Epithelial cell of proximal tubule (primary cell): ENCODE measurements at regions not wholly inside any gene's neighbourhood (a gene's known extent, or its start where the extent isn't known, plus 50 kb on each side); places are given as distances from the start of the nearest gene placed in this dataset.

ENCODE experiments used
- DNase-seq: peaks from one replicate; pipeline ENCODE4 v3.0.0-alpha.2; 2011; ENCODE audit warnings: low read depth
- H3K4me3 ChIP-seq: 2 replicates; pipeline ENCODE4 v1.5.1; 2011; ENCODE audit warnings: low read depth, mild to moderate bottlenecking, low read length
- TF ChIP-seq, protein P1 (sequence below): conservative IDR thresholded peaks from 2 replicates; pipeline ENCODE4 v1.5.1; 2012; ENCODE audit warnings: low read depth, mild to moderate bottlenecking, low read length

DNA sequence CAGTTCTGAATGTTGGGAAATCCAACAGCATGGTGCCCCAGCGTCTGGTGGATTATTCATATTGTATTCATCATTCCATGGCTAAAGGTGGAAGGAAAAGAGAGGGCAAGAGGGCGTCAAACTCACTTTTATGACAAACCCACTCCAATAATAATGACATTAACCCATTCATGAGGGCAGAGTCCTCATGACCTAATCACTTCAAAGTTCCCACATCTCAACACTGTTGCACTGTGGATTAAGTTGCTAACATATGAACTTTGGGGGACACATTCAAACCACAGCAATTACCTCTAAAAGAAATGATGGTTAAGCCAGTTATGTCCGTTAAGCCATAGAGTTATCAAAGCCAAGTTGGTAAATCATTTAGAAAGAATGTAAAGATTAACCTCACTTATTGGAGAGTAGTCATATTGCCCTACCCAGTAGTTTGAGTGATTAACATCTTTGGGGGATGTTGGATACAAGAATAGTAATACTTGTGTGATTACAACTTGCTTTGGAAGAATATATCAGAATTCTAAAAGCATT lies 212.4 kb upstream of the FLRT2 start:
- H3K4me3 ChIP-seq = no peak overlapping the region
- no peak for DNase-seq
- TF ChIP-seq, protein P1, sequence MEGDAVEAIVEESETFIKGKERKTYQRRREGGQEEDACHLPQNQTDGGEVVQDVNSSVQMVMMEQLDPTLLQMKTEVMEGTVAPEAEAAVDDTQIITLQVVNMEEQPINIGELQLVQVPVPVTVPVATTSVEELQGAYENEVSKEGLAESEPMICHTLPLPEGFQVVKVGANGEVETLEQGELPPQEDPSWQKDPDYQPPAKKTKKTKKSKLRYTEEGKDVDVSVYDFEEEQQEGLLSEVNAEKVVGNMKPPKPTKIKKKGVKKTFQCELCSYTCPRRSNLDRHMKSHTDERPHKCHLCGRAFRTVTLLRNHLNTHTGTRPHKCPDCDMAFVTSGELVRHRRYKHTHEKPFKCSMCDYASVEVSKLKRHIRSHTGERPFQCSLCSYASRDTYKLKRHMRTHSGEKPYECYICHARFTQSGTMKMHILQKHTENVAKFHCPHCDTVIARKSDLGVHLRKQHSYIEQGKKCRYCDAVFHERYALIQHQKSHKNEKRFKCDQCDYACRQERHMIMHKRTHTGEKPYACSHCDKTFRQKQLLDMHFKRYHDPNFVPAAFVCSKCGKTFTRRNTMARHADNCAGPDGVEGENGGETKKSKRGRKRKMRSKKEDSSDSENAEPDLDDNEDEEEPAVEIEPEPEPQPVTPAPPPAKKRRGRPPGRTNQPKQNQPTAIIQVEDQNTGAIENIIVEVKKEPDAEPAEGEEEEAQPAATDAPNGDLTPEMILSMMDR = no peak

DNA sequence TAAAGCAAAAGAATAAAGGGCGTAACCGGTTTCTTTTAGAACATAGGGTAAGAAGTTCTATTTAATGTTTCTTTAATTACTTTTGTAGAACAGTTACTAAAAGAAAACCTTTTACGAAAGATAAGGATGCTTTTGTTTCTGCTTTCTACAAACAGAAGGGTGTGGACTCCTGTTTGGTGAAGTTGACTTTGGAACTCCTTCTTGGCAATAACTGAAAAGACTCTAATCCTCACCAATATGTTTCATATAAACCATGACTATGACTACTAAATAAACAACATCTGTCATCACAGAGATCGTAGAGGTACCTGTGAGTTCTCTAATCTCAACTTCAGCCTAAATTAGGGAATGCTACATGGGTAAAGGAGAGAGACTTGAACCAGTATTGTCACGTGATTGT lies 210.8 kb upstream of the FLRT2 start:
- TF ChIP-seq, protein P1 = no peak
- H3K4me3 ChIP-seq = no peak overlapping the region
- DNase-seq = no peak

DNA sequence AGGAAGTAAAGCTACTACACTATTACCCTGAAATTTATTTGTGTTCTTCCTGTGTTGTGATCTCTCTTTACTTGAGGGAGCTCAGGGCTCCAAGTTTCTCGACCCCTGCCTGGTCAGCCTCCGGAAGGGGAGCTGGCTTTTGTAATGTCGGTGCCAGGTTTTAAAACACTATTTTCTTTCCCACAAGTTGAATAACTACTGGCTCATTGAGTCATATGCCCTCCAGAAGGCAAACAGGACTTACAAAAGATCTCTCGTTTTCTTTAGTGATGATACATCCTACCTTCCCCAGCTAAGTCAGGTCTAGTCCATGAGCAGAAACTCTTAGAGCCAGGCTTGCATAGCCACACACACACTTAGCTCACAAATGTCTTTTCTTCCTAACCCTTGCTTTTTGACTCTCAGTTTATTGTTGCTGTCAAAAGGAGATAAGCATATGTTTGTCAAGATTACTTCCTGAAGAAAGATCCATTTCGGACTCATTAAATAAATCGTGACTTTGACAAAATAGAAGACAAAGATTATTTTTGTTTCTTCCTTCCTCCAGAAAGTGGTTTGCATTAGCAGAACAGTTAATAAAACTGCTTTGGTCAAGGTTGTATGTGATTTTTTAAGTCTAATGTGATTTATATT lies 209.8 kb upstream of the FLRT2 start:
- no peak overlapping the region for H3K4me3 ChIP-seq
- no peak for DNase-seq
- TF ChIP-seq, protein P1 = no peak

DNA sequence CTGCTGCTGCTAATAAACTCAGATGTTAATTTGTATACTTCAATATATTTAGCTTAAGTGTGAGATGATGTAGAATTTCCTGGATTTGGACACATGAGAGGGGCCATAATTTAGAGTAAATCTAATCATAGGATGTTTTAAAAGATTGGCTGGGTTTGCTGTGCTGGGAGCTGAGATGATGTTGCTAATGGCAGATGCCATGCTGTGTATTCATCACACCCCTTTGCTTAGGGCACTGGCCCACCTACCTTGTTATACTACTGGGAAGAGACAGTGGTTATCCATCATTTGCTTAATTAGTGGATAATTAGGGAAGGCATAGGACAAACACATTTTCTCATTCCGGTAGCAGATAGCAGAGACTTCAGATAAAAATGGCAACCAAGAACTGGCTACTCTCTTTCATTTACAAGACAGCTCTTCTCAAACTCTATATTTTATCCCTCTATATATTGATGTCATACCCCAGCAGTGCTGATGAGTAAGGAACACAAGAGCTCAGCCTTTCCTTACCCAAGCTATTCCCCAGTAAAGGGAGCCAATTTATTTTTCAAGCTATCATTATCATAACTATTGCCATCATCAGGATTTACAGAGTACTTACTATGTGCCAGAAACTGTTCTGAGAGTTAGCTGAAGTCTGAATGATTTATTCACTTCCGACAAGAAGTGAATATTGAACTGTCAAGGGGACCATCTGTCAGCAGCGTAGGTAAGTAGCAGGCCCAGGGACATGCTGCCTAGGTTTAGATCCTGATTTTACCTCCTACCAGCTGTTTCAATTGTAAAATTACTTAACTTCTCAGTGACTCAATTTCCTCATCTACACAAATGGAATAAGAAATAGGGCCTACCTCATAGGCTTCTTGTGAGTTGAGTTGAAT lies 204.6 kb upstream of the FLRT2 start:
- TF ChIP-seq, protein P1 = no peak
- no peak overlapping the region for H3K4me3 ChIP-seq
- DNase-seq = no peak

DNA sequence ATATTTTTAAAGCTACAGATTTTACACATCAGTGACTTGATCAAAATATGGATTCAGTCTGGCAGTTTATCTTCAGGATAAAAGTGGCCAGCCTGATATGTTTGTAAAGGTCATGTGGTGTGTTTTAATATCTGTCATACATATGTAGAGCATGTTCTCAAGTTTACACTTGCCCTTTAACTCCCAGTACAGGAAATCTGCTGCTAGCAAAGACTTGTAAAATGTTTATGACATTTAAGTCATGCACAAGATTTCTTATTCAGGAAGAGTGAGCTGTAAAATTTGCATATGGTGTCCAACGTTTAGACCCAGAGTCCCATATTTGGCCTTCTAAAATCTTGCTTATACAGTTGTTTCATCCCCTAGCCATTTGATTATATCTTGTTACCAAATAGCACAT lies 197.5 kb upstream of the FLRT2 start:
- no peak for DNase-seq
- no peak overlapping the region for H3K4me3 ChIP-seq
- TF ChIP-seq, protein P1 = no peak

DNA sequence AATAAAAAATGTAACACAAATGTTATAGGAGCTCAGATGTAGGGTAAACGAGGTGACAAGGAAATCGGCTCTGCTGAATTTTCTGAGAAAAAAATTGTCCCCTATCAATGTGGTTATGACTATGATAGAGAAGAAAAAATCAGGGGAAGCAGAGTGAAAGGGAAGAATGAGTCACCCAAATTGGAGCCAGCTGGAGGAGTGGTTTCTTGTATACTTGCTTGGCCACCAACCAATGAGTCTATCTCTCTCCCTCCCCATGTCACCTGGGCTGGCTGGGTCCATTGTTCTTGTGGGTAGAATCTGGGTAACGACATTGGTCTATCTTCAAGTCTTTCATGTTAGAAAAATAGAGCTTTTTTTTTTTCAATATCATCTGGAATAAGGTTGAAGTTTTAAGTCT lies 196.6 kb upstream of the FLRT2 start:
- no peak overlapping the region for H3K4me3 ChIP-seq
- no peak for DNase-seq
- TF ChIP-seq, protein P1 = no peak
